GM12891 (cell line): ENCODE measurements at regions not wholly inside any gene's neighbourhood (a gene's known extent, or its start where the extent isn't known, plus 50 kb on each side); places are given as distances from the start of the nearest gene placed in this dataset.

ENCODE experiments used
- POLR2A ChIP-seq: IDR thresholded peaks from 2 replicates; pipeline ENCODE4 v1.6.1; 2011; ENCODE audit warnings: low read depth, low read length, control low read depth
- POLR2AphosphoS5 ChIP-seq: IDR thresholded peaks from 2 replicates; pipeline ENCODE4 v1.6.1; 2011; ENCODE audit warnings: low read depth, low read length, control low read depth

DNA sequence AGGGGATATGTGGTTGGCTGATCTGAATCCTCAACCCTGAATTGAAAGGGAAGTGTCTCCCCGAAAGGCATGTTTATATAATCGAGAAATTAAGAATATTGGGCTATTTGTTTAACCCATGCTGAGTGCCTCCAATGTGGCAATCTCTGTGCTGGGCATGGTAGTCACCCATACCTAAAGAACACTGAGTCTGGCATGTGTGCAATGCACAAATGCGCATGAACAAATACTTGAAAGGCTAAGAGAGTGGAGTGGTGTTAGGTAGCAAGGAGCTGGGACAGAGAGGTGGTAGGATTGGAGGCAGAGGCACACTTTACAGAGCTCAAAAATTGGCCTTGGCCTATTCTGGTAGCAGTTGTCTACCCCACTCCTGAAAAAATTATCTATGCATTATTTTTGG, 645.1 kb upstream of the FAM98A start:
- TF ChIP-seq POLR2A = no peak
- no peak for TF ChIP-seq POLR2AphosphoS5
